ENCODE measurements at regions not wholly inside any gene's neighbourhood (a gene's known extent, or its start where the extent isn't known, plus 50 kb on each side); places are given as distances from the start of the nearest gene placed in this dataset.
"Not testable (repeated sequence)": the region's sequence is repeated elsewhere in the genome, so short reads cannot be mapped to it uniquely, and the experiment has no call there.

GRCh38 chr10:4150676-4151075, 365.7 kb upstream of the KLF6 start:
- no peaks in the 10 kb centered on the region for H3K36me3 Mint-ChIP-seq
- Histone ChIP-seq H3K36me3 (ENCODE audit: control insufficient read depth in 2 of 2, extremely low read depth in 1 of 2, insufficient read depth in 1 of 2, low read length in 1 of 2) (no peaks in the 10 kb centered on the region), H3K27me3 (replicated peaks in 1 of 2; ENCODE audit: control insufficient read depth in 2 of 2, extremely low read depth in 1 of 2, insufficient read depth in 2 of 2, low read length in 1 of 2) (peaks cover 0 to 6% of the 10 kb centered on the region in 2 experiments), H3K4me3 (ENCODE audit: control insufficient read depth in 1 of 2, extremely low read depth in 1 of 2, low read length in 1 of 2) (no peak overlapping the region), H3K9me3 (no peaks in the 10 kb centered on the region), H3K27ac (ENCODE audit: low read length) (no peak overlapping the region), H3K4me1 (ENCODE audit: control insufficient read depth in 1 of 2, extremely low read depth in 1 of 2, insufficient read depth in 2 of 2, low read length in 2 of 2) (peaks cover 0 to 11% of the 10 kb centered on the region in 2 experiments)
- DNase-seq (no peak), ATAC-seq (replicated peaks in 1 of 4) (no peak)
- WGBS (ENCODE audit: insufficient coverage), result no CpG with 5 or more reads among the region's 4 CpGs
- H3K27me3 Mint-ChIP-seq, result no peaks in the 10 kb centered on the region
- CTCF ChIA-PET, result interaction anchor here in 1 of 2 donors (0.9 kb wide), 1 partner anchor 9 kb away, joined by 4 read pairs; no protein-coding TSS in a partner anchor
- POLR2A ChIA-PET, result no interaction called here
- no peak overlapping the region for H3K27ac Mint-ChIP-seq
- no peaks in the 10 kb centered on the region for H3K9me3 Mint-ChIP-seq
- H3K4me1 Mint-ChIP-seq, result peaks cover 15 to 18% (median 17%) of the 10 kb centered on the region in 3 donors
- H3K4me3 Mint-ChIP-seq, result no peak overlapping the region

- H3K27ac Mint-ChIP-seq; ATAC-seq (replicated peaks in 1 of 4); DNase-seq; H3K4me3 ChIP-seq (ENCODE audit: control insufficient read depth in 1 of 2, extremely low read depth in 1 of 2, low read length in 1 of 2); H3K9me3 Mint-ChIP-seq; H3K27ac ChIP-seq (ENCODE audit: low read length); H3K27me3 Mint-ChIP-seq; H3K4me3 Mint-ChIP-seq; H3K4me1 Mint-ChIP-seq; POLR2A ChIA-PET; CTCF ChIA-PET; H3K27me3 ChIP-seq (replicated peaks in 1 of 2; ENCODE audit: control insufficient read depth in 2 of 2, extremely low read depth in 1 of 2, insufficient read depth in 2 of 2, low read length in 1 of 2); H3K36me3 Mint-ChIP-seq; H3K9me3 ChIP-seq; H3K36me3 ChIP-seq (ENCODE audit: control insufficient read depth in 2 of 2, extremely low read depth in 1 of 2, insufficient read depth in 1 of 2, low read length in 1 of 2): not testable (repeated sequence)
- WGBS (ENCODE audit: insufficient coverage), result 100% methylated on average over 4 of the region's 14 CpGs
- peaks cover 0 to 10% of the 10 kb centered on the region in 2 experiments for H3K4me1 ChIP-seq (ENCODE audit: control insufficient read depth in 1 of 2, extremely low read depth in 1 of 2, insufficient read depth in 2 of 2, low read length in 2 of 2)
Measured at GRCh38 chr10:4149460-4149859, 364.5 kb upstream of the KLF6 start.

- DNase-seq (no peak), ATAC-seq (replicated peaks in 1 of 4) (no peak)
- Mint-ChIP-seq H3K36me3 (no peaks in the 10 kb centered on the region), H3K27me3 (no peaks in the 10 kb centered on the region), H3K27ac (no peak overlapping the region), H3K9me3 (no peaks in the 10 kb centered on the region), H3K4me1 (no peaks in the 10 kb centered on the region), H3K4me3 (no peak overlapping the region)
- H3K9me3 ChIP-seq, result no peaks in the 10 kb centered on the region
- H3K27me3 ChIP-seq (replicated peaks in 1 of 2; ENCODE audit: control insufficient read depth in 2 of 2, extremely low read depth in 1 of 2, insufficient read depth in 2 of 2, low read length in 1 of 2), result peaks cover 0 to 6% of the 10 kb centered on the region in 2 experiments
- no peaks in the 10 kb centered on the region for H3K36me3 ChIP-seq (ENCODE audit: control insufficient read depth in 2 of 2, extremely low read depth in 1 of 2, insufficient read depth in 1 of 2, low read length in 1 of 2)
- H3K27ac ChIP-seq (ENCODE audit: low read length), result no peak overlapping the region
- no peak overlapping the region for H3K4me3 ChIP-seq (ENCODE audit: control insufficient read depth in 1 of 2, extremely low read depth in 1 of 2, low read length in 1 of 2)
- POLR2A ChIA-PET, result no interaction called here
- CTCF ChIA-PET, result interaction anchor here in 1 of 2 donors (0.6 kb wide), 1 partner anchor 936 kb away, joined by 3 read pairs; no protein-coding TSS in a partner anchor
- H3K4me1 ChIP-seq (ENCODE audit: control insufficient read depth in 1 of 2, extremely low read depth in 1 of 2, insufficient read depth in 2 of 2, low read length in 2 of 2), result no peaks in the 10 kb centered on the region
Measured at GRCh38 chr10:4147245-4147644, 362.2 kb upstream of the KLF6 start.

- Histone ChIP-seq H3K27ac (ENCODE audit: low read length) (no peak overlapping the region), H3K4me3 (ENCODE audit: control insufficient read depth in 1 of 2, extremely low read depth in 1 of 2, low read length in 1 of 2) (no peak overlapping the region), H3K4me1 (ENCODE audit: control insufficient read depth in 1 of 2, extremely low read depth in 1 of 2, insufficient read depth in 2 of 2, low read length in 2 of 2) (no peaks in the 10 kb centered on the region), H3K27me3 (replicated peaks in 1 of 2; ENCODE audit: control insufficient read depth in 2 of 2, extremely low read depth in 1 of 2, insufficient read depth in 2 of 2, low read length in 1 of 2) (peaks cover 0 to 6% of the 10 kb centered on the region in 2 experiments), H3K36me3 (ENCODE audit: control insufficient read depth in 2 of 2, extremely low read depth in 1 of 2, insufficient read depth in 1 of 2, low read length in 1 of 2) (no peaks in the 10 kb centered on the region), H3K9me3 (no peaks in the 10 kb centered on the region)
- WGBS (ENCODE audit: insufficient coverage), result 91% methylated on average over 5 of the region's 6 CpGs
- no peak for DNase-seq
- CTCF ChIA-PET, result no interaction called here
- Mint-ChIP-seq H3K4me3 (no peak overlapping the region), H3K27me3 (no peaks in the 10 kb centered on the region), H3K9me3 (peaks cover 13 to 19% (median 14%) of the 10 kb centered on the region in 3 donors), H3K36me3 (peaks cover under 1% of the 10 kb centered on the region), H3K4me1 (no peaks in the 10 kb centered on the region), H3K27ac (no peak overlapping the region)
- no peak for ATAC-seq (replicated peaks in 1 of 4)
- POLR2A ChIA-PET, result no interaction called here
Measured at GRCh38 chr10:4144817-4145216, 359.8 kb upstream of the KLF6 start.

DNA sequence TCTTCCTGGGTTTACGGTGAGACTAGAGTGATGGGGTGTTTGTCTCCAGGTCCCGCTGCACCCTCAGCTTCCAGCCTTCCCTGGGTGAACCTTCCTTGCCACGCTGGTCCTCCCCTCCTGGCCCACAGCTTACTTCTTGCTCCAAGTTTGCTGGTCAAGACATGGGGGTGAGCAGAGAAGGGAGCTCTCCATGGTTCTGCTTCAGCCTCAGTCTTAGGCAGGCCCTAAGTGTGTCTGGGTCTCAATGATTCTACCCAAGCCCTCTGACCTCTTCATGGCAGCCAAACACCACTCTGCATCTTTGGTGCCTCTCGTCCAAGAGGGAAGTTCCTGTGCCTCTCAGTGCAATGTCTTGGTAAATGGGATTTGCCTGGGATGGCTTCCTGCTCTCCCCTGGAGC, 356.5 kb upstream of the KLF6 start:
- Mint-ChIP-seq H3K27ac (no peak overlapping the region), H3K36me3 (peaks cover 3% of the 10 kb centered on the region), H3K27me3 (no peaks in the 10 kb centered on the region), H3K4me1 (peaks cover 0 to 2% (median 0%) of the 10 kb centered on the region in 3 donors), H3K9me3 (peaks cover 14 to 29% (median 18%) of the 10 kb centered on the region in 3 donors), H3K4me3 (no peak overlapping the region)
- DNase-seq (no peak), ATAC-seq (replicated peaks in 1 of 4) (no peak)
- no peaks in the 10 kb centered on the region for H3K36me3 ChIP-seq (ENCODE audit: control insufficient read depth in 2 of 2, extremely low read depth in 1 of 2, insufficient read depth in 1 of 2, low read length in 1 of 2)
- POLR2A ChIA-PET, result no interaction called here
- 79% methylated on average over 2 of the region's 4 CpGs for WGBS (ENCODE audit: insufficient coverage)
- H3K27ac ChIP-seq (ENCODE audit: low read length), result no peak overlapping the region
- CTCF ChIA-PET, result interaction anchor here in 1 of 2 donors (0.6 to 1.1 kb wide), 2 partner anchors 9 to 194 kb away, joined by 3 to 4 read pairs; no protein-coding TSS in a partner anchor
- H3K4me3 ChIP-seq (ENCODE audit: control insufficient read depth in 1 of 2, extremely low read depth in 1 of 2, low read length in 1 of 2), result no peak overlapping the region
- H3K4me1 ChIP-seq (ENCODE audit: control insufficient read depth in 1 of 2, extremely low read depth in 1 of 2, insufficient read depth in 2 of 2, low read length in 2 of 2), result no peaks in the 10 kb centered on the region
- no peaks in the 10 kb centered on the region for H3K27me3 ChIP-seq (replicated peaks in 1 of 2; ENCODE audit: control insufficient read depth in 2 of 2, extremely low read depth in 1 of 2, insufficient read depth in 2 of 2, low read length in 1 of 2)
- H3K9me3 ChIP-seq, result no peaks in the 10 kb centered on the region

GRCh38 chr10:4138146-4138721, 353.2 kb upstream of the KLF6 start:
- POLR2A ChIA-PET, result interaction anchor here in 1 of 2 donors (1.3 kb wide), 1 partner anchor 353 kb away, joined by 3 read pairs; the partner anchor contains the start of gene KLF6
- CTCF ChIA-PET, result interaction anchor here in 1 of 2 donors (0.5 kb wide), 1 partner anchor 285 kb away, joined by 3 read pairs; no protein-coding TSS in a partner anchor
- no peaks in the 10 kb centered on the region for H3K9me3 ChIP-seq
- Mint-ChIP-seq H3K36me3 (peaks cover 3% of the 10 kb centered on the region), H3K4me1 (peaks cover 0 to 22% (median 8%) of the 10 kb centered on the region in 3 donors), H3K27ac (no peak overlapping the region), H3K9me3 (peaks cover 14 to 29% (median 18%) of the 10 kb centered on the region in 3 donors), H3K4me3 (no peak overlapping the region), H3K27me3 (no peaks in the 10 kb centered on the region)
- no peaks in the 10 kb centered on the region for H3K36me3 ChIP-seq (ENCODE audit: control insufficient read depth in 2 of 2, extremely low read depth in 1 of 2, insufficient read depth in 1 of 2, low read length in 1 of 2)
- H3K4me1 ChIP-seq (ENCODE audit: control insufficient read depth in 1 of 2, extremely low read depth in 1 of 2, insufficient read depth in 2 of 2, low read length in 2 of 2), result no peaks in the 10 kb centered on the region
- no peak overlapping the region for H3K27ac ChIP-seq (ENCODE audit: low read length)
- no peaks in the 10 kb centered on the region for H3K27me3 ChIP-seq (replicated peaks in 1 of 2; ENCODE audit: control insufficient read depth in 2 of 2, extremely low read depth in 1 of 2, insufficient read depth in 2 of 2, low read length in 1 of 2)
- no peak for ATAC-seq (replicated peaks in 1 of 4)
- no peak overlapping the region for H3K4me3 ChIP-seq (ENCODE audit: control insufficient read depth in 1 of 2, extremely low read depth in 1 of 2, low read length in 1 of 2)
- WGBS (ENCODE audit: insufficient coverage), result no CpG with 5 or more reads among the region's 3 CpGs
- no peak for DNase-seq
